GM12873 (cell line): ENCODE measurements at regions not wholly inside any gene's neighbourhood (a gene's known extent, or its start where the extent isn't known, plus 50 kb on each side); places are given as distances from the start of the nearest gene placed in this dataset.

Source experiments
- CTCF ChIP-seq: IDR thresholded peaks from 2 replicates; pipeline ENCODE4 v1.5.1; 2012; ENCODE audit warnings: low read depth, mild to moderate bottlenecking, moderate library complexity, low read length, control low read depth; ENCODE audit not compliant: insufficient read depth; ENCODE audit errors: missing control alignments

DNA sequence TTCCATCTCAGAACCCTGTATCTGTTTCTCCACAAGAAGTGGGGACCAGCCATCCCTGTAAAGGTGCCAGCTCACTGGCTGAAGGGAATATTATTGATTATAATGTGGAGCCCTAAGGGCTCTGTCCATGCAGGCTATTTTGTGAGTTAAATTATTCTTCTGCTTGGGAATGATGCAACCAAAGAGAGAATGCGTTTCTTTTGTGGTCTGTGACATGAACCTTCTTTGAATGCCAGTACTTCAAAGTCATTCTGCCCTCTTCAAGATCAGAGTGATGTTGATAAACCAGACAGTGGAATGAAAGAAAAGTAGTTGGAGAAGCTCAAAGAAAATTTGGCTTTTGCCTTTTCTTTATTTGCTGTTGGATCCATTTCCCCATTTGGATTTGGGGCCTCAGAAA is 995.2 kb downstream of the KCNMA1 start:
- no peak for TF ChIP-seq CTCF

DNA sequence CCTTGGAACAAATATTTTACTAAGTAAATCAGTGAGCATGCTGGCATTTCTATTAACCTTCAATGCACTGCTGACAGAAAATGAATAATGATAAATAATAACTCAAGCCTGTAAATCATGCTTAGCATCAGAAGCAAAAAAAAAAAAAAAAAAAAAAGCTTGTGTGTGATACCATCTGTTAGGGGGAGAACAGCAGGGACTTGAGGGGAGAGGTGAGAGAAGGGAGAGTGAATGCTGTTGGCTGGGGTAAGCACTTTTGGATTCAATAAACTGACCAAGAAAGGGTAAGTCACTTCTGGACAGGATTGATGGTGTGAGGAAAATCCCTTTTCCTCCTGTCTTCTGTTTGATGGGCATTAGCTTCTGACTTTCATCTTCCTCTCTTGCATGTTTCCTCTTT is 996.4 kb downstream of the KCNMA1 start:
- no peak for TF ChIP-seq CTCF

DNA sequence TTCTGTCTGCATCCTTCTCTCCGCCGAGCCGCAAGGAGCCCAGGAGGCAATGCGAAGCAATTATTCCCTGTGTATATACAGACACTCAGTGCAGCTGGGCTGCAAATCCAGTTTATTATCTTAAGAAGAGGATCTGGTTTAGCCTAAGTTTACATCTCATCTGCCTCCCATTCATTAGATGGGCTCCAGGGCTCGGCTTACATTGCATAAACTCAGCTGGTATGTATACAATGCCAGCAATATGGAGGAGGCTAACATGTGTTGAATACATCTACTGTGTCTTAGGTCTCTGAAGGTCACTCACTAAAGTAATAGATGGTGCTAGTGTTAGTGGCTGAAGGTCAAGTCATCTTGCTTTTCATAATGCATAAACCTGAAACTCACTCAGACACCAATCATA is 996.8 kb downstream of the KCNMA1 start:
- TF ChIP-seq CTCF, result no peak

GRCh38 chr10:76632767-76633051 is 1004.9 kb downstream of the KCNMA1 start:
- TF ChIP-seq CTCF, result peak; percentile 43

- TF ChIP-seq CTCF, result no peak
Measured at GRCh38 chr10:76631884-76632766, 1005.5 kb downstream of the KCNMA1 start.

GRCh38 chr10:76631036-76631670 is 1006.5 kb downstream of the KCNMA1 start:
- no peak for TF ChIP-seq CTCF

- no peak for TF ChIP-seq CTCF
Measured at GRCh38 chr10:76628801-76629200, 1008.8 kb downstream of the KCNMA1 start.
